Esophagus squamous epithelium (tissue), 4 donors: ENCODE measurements at regions not wholly inside any gene's neighbourhood (a gene's known extent, or its start where the extent isn't known, plus 50 kb on each side); places are given as distances from the start of the nearest gene placed in this dataset.

Experiments used
- CTCF ChIP-seq, 6 experiments: fragments of 450-650 bp in 4 of 6; fragments of 200-600 bp in 2 of 6; sonication (generic) in 2 of 6; IDR thresholded peaks; one replicate each; pipeline ENCODE4 v1.5.1; 2016 to 2019; ENCODE audit warnings: antibody characterized with exemption in 6 of 6, mild to moderate bottlenecking in 4 of 6, moderate library complexity in 4 of 6
- POLR2A ChIP-seq, 4 donors: fragments of 450-650 bp; IDR thresholded peaks; one replicate each; pipeline ENCODE4 v1.6.1; 2017; ENCODE audit warnings: antibody characterized with exemption in 4 of 4, mild to moderate bottlenecking in 4 of 4, moderate library complexity in 3 of 4

- no peak for TF ChIP-seq CTCF (IDR thresholded peaks at IDR 0.05)
- TF ChIP-seq POLR2A (IDR thresholded peaks at IDR 0.05), result no peak
Observed at GRCh38 chr3:10692039-10692622, 123.9 kb upstream of the SLC6A11 start.
